ENCODE measurements at regions not wholly inside any gene's neighbourhood (a gene's known extent, or its start where the extent isn't known, plus 50 kb on each side); places are given as distances from the start of the nearest gene placed in this dataset.

- no peak for TF ChIP-seq CTCF (conservative IDR thresholded peaks at IDR 0.05; ENCODE audit: low read depth, low read length)
- TF ChIP-seq SMC3 (IDR thresholded peaks at IDR 0.05; ENCODE audit: low read depth, low read length): no peak
Observed at GRCh38 chr5:155649666-155650065, 636.1 kb downstream of the KIF4B start.
